Cardiac fibroblast (primary cell): ENCODE measurements at regions not wholly inside any gene's neighbourhood (a gene's known extent, or its start where the extent isn't known, plus 50 kb on each side); places are given as distances from the start of the nearest gene placed in this dataset.

Experiments
- DNase-seq, 2 donors: peaks; one replicate each; pipeline versions ENCODE4 v3.0.0 to v3.0.0-alpha.2; 2010; ENCODE audit warnings: low read depth in 2 of 2
- H3K4me3 ChIP-seq, 2 donors: replicated peaks in 1 of 2; 1 replicate in 1 of 2; 2 replicates in 1 of 2; pipeline ENCODE4 v1.5.1; 2011; ENCODE audit warnings: low read depth in 2 of 2, low read length in 2 of 2, mild to moderate bottlenecking in 2 of 2, moderate library complexity in 1 of 2
- CTCF ChIP-seq: IDR thresholded peaks from one replicate; pipeline ENCODE4 v1.5.1; 2011; ENCODE audit warnings: low read depth, mild to moderate bottlenecking, low read length, inconsistent platforms

- DNase-seq = peak in 1 of 2 donors; percentile 4
- H3K4me3 ChIP-seq = no peak overlapping the region
- TF ChIP-seq CTCF = no peak
These were observed 186.9 kb upstream of the ELAC2 start for GRCh38 chr17:13204607-13205237.

DNA sequence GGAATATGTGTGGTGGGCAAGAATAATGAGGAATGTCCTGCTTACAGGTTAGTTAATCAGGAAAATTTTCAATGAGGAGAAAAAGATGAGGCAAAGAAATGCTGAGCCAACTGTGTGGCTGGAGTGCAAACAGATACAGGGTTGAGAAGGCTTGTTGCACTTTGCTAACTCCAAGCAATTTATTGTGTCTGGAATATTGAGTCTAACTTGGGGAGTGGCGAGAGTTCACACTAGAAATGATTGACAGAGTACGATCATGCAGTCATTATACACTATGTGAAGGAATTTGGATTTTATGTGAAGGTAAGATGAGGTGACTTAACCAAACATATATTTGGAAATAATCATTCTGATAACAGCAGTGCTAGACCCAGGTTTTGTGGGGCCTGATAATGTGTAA, 185.0 kb upstream of the ELAC2 start:
- TF ChIP-seq CTCF = no peak
- no peak for DNase-seq
- H3K4me3 ChIP-seq = no peak overlapping the region

- no peak for TF ChIP-seq CTCF
- H3K4me3 ChIP-seq = no peak overlapping the region
These were observed 182.8 kb upstream of the ELAC2 start for GRCh38 chr17:13200671-13201070.

GRCh38 chr17:13199425-13199824, 181.6 kb upstream of the ELAC2 start:
- no peak for DNase-seq
- no peak overlapping the region for H3K4me3 ChIP-seq
- TF ChIP-seq CTCF = no peak

More at GRCh38 chr17:13200671-13201070, 182.8 kb upstream of the ELAC2 start:
- no peak for DNase-seq

GRCh38 chr17:13197586-13197985, 179.8 kb upstream of the ELAC2 start:
- no peak for DNase-seq
- no peak for TF ChIP-seq CTCF
- no peak overlapping the region for H3K4me3 ChIP-seq

DNA sequence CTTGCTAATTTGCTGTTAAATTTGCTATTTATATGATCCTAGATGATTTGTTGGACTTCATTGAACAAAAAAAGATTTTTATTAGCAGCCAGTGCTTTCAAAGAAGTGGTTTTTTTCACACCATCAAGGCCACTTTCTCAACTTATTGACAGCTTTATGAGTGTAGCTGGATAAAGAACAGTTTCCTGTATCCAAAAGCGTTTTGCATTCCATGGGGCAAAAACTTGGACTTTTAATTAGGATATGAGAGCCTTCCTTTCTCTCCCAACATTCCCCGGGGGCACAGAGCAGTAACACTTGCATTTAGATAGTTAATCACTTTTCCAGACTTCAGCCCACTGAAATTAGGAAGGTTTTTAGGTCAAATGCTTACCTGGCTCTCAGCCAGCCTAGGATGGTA, 177.1 kb upstream of the ELAC2 start:
- no peak for DNase-seq
- H3K4me3 ChIP-seq = no peak overlapping the region
- no peak for TF ChIP-seq CTCF

- no peak for DNase-seq
- no peak for TF ChIP-seq CTCF
- H3K4me3 ChIP-seq = no peak overlapping the region
These were observed 165.0 kb upstream of the ELAC2 start for GRCh38 chr17:13182854-13183253.
